Osteoblast (primary cell): ENCODE measurements at regions not wholly inside any gene's neighbourhood (a gene's known extent, or its start where the extent isn't known, plus 50 kb on each side); places are given as distances from the start of the nearest gene placed in this dataset.

ENCODE experiments used
- DNase-seq: peaks from one replicate; pipeline ENCODE4 v3.0.0; 2011; ENCODE audit warnings: low spot score, mixed read lengths; ENCODE audit not compliant: insufficient read length; ENCODE audit errors: missing footprints
- H2AFZ ChIP-seq: 2 replicates; pipeline ENCODE4 v1.6.0; 2011; ENCODE audit warnings: mild to moderate bottlenecking, low read length
- H3K27ac ChIP-seq: 2 replicates; pipeline ENCODE4 v1.5.1; 2011; ENCODE audit warnings: mild to moderate bottlenecking, low read depth, low read length, moderate library complexity
- H3K27me3 ChIP-seq: 2 replicates; pipeline ENCODE4 v1.6.0; 2012; ENCODE audit warnings: mild to moderate bottlenecking, control low read depth, inconsistent platforms, low read length, moderate library complexity; ENCODE audit not compliant: insufficient read depth
- H3K36me3 ChIP-seq: 2 replicates; pipeline ENCODE4 v1.5.1; 2011; ENCODE audit warnings: mild to moderate bottlenecking, low read length, control low read depth, moderate library complexity; ENCODE audit not compliant: insufficient read depth
- H3K4me1 ChIP-seq: 2 replicates; pipeline ENCODE4 v1.5.1; 2011; ENCODE audit warnings: mild to moderate bottlenecking, low read length, control low read depth, moderate library complexity; ENCODE audit not compliant: insufficient read depth
- H3K4me2 ChIP-seq: 2 replicates; pipeline ENCODE4 v1.6.0; 2011; ENCODE audit warnings: mild to moderate bottlenecking, low read length; ENCODE audit not compliant: insufficient read depth
- H3K4me3 ChIP-seq: fragments of 200-600 bp; sonication (generic); 3 replicates; pipeline ENCODE4 v1.5.1; 2012; ENCODE audit warnings: mild to moderate bottlenecking, low read length, inconsistent platforms; ENCODE audit not compliant: insufficient read depth
- H3K79me2 ChIP-seq: 2 replicates; pipeline ENCODE4 v1.6.0; 2012; ENCODE audit warnings: mild to moderate bottlenecking, low read length, control low read depth, inconsistent platforms; ENCODE audit not compliant: insufficient read depth
- H3K9me3 ChIP-seq: 2 replicates; pipeline ENCODE4 v1.5.1; 2011; ENCODE audit warnings: low read depth, low read length, control low read depth
- H4K20me1 ChIP-seq: 2 replicates; pipeline ENCODE4 v1.6.0; 2012; ENCODE audit warnings: mild to moderate bottlenecking, low read length, control low read depth; ENCODE audit not compliant: insufficient read depth
- CTCF ChIP-seq: IDR thresholded peaks from 2 replicates; pipeline ENCODE4 v1.5.1; 2011; ENCODE audit warnings: mild to moderate bottlenecking, low read depth, low read length, moderate library complexity; ENCODE audit errors: extremely low read depth

- Histone ChIP-seq H3K36me3 (no peaks in the 10 kb centered on the region), H3K4me1 (no peaks in the 10 kb centered on the region), H4K20me1 (no peaks in the 10 kb centered on the region), H3K4me3 (no peak overlapping the region), H3K9me3 (no peaks in the 10 kb centered on the region), H2AFZ (no peak overlapping the region), H3K79me2 (no peaks in the 10 kb centered on the region), H3K4me2 (no peak overlapping the region), H3K27ac (no peak overlapping the region), H3K27me3 (peaks cover 5% of the 10 kb centered on the region)
- no peak for TF ChIP-seq CTCF
- DNase-seq, result no peak
Measured at GRCh38 chr16:65919986-65920376, 446.5 kb upstream of the CDH5 start.

GRCh38 chr16:65919145-65919985 lies 447.1 kb upstream of the CDH5 start:
- no peak for TF ChIP-seq CTCF
- no peak overlapping the region for H3K4me3 ChIP-seq
- no peaks in the 10 kb centered on the region for H3K9me3 ChIP-seq
- H3K4me2 ChIP-seq, result no peak overlapping the region
- no peak for DNase-seq
- no peak overlapping the region for H2AFZ ChIP-seq
- no peaks in the 10 kb centered on the region for H3K36me3 ChIP-seq
- H3K27ac ChIP-seq, result no peak overlapping the region
- no peaks in the 10 kb centered on the region for H4K20me1 ChIP-seq
- peaks cover 5% of the 10 kb centered on the region for H3K27me3 ChIP-seq
- no peaks in the 10 kb centered on the region for H3K79me2 ChIP-seq
- no peaks in the 10 kb centered on the region for H3K4me1 ChIP-seq

DNA sequence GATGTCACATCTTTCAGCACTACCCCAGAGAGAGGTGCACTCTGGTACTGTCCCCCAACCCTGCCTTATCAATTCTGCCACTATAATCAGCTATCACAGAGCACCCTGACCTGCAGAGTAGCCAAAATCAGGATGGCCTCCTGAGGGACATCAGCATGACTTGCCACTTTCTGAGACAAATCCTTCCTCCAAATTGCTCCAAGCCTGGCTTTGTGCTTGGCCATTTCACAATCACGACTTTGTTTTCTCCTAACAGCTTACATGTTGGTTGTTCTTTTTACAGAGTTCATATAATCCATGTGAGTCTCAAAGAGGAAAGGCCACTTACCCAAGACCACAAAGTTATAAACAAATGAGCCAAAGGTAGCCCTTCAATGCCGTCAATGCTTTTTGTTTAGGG lies 449.0 kb upstream of the CDH5 start:
- Histone ChIP-seq H3K9me3 (no peaks in the 10 kb centered on the region), H3K27ac (no peak overlapping the region), H3K4me3 (no peak overlapping the region), H3K4me1 (no peaks in the 10 kb centered on the region), H3K79me2 (no peaks in the 10 kb centered on the region), H2AFZ (no peak overlapping the region), H3K4me2 (no peak overlapping the region), H4K20me1 (no peaks in the 10 kb centered on the region), H3K27me3 (peaks cover 5% of the 10 kb centered on the region), H3K36me3 (no peaks in the 10 kb centered on the region)
- no peak for DNase-seq
- no peak for TF ChIP-seq CTCF

DNA sequence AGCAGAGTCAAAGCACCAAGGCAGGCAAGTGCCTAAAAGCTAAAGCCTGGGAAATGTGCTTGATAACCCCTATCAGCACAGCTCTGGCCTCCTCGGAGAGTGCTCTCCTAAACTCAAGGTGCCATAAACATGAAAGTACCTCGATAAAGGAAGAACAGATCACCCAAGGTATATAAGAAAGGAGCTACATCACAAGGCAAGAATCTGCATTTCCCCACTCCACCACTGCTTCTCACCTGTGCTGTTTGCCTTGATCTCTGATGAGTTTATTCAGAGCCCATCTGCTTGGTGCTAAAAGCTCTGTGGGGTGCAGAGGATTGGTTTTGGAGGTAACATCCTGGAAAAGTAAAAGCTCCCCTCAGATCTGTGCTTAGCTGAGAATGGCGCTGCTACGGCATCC lies 449.5 kb upstream of the CDH5 start:
- H3K4me1 ChIP-seq, result no peaks in the 10 kb centered on the region
- peaks cover 5% of the 10 kb centered on the region for H3K27me3 ChIP-seq
- H4K20me1 ChIP-seq, result no peaks in the 10 kb centered on the region
- H3K4me2 ChIP-seq, result no peak overlapping the region
- no peaks in the 10 kb centered on the region for H3K36me3 ChIP-seq
- no peak overlapping the region for H2AFZ ChIP-seq
- H3K27ac ChIP-seq, result no peak overlapping the region
- no peaks in the 10 kb centered on the region for H3K9me3 ChIP-seq
- H3K79me2 ChIP-seq, result no peaks in the 10 kb centered on the region
- H3K4me3 ChIP-seq, result no peak overlapping the region
- no peak for TF ChIP-seq CTCF
- DNase-seq, result no peak
